ENCODE measurements at regions not wholly inside any gene's neighbourhood (a gene's known extent, or its start where the extent isn't known, plus 50 kb on each side); places are given as distances from the start of the nearest gene placed in this dataset.

GRCh38 chr12:42854826-42855225 lies 265.3 kb upstream of the PRICKLE1 start:
- no TSS peak for BruUV-seq (replicated peaks)
- H3K4me3 ChIP-seq (replicated peaks in 1 of 3; ENCODE audit: insufficient read depth in 1 of 3, low read depth in 1 of 3, low read length in 3 of 3), result no peak overlapping the region
- FAIRE-seq, result no peak
- ChIA-PET POLR2A (no interaction called here), CTCF (interaction anchor here (1.6 kb wide), 2 partner anchors 11 to 28 kb away, joined by 3 to 4 read pairs; no protein-coding TSS in a partner anchor)
- H3K9me1 ChIP-seq (replicated peaks; ENCODE audit: control insufficient read depth, extremely low read depth, insufficient read depth, low read length), result no peaks in the 10 kb centered on the region
- no peaks in the 10 kb centered on the region for H3K9me3 ChIP-seq (replicated peaks; ENCODE audit: control insufficient read depth, insufficient read depth, low read length)
- dilution Hi-C loops (cut with MboI; ENCODE audit: extremely low pct_ligation_motif_present, low sequenced_read_pairs), result no loop called here
- H3K36me3 ChIP-seq (ENCODE audit: control insufficient read depth in 2 of 2, extremely low read depth in 1 of 2, insufficient read depth in 2 of 2, low read length in 2 of 2), result no peaks in the 10 kb centered on the region
- no peak for TF ChIP-seq FOS (IDR thresholded peaks at IDR 0.05; ENCODE audit: borderline replicate concordance, insufficient read depth, low read length)
- no peak for TF ChIP-seq POLR2AphosphoS5 (IDR thresholded peaks at IDR 0.05; ENCODE audit: insufficient read depth, low read depth, low read length)
- TF ChIP-seq CTCF (IDR thresholded peaks at IDR 0.05; ENCODE audit: extremely low read depth in 1 of 2, insufficient read depth in 1 of 2, low read depth in 1 of 2, low read length in 2 of 2), result no peak
- TF ChIP-seq MAX (IDR thresholded peaks at IDR 0.05; ENCODE audit: insufficient read depth, insufficient read length), result no peak
- no peak for TF ChIP-seq EZH2 (IDR thresholded peaks at IDR 0.05; ENCODE audit: borderline replicate concordance, low read depth, low read length, severe bottlenecking)
- TF ChIP-seq JUN (IDR thresholded peaks at IDR 0.05; ENCODE audit: borderline replicate concordance, insufficient read depth, insufficient read length, low read depth), result no peak
- TF ChIP-seq MYC (IDR thresholded peaks at IDR 0.05; ENCODE audit: low read depth, low read length), result no peak
- TF ChIP-seq GATA2 (IDR thresholded peaks at IDR 0.05; ENCODE audit: insufficient read depth, insufficient read length, low read depth, low read length), result no peak
- no peak for TF ChIP-seq POLR2A (IDR thresholded peaks at IDR 0.05; ENCODE audit: low read depth, low read length)
- no peak overlapping the region for H3K4me2 ChIP-seq (ENCODE audit: insufficient read depth, low read length)
- H3K9ac ChIP-seq (replicated peaks; ENCODE audit: extremely low read depth, insufficient read depth, low read length), result no peak overlapping the region
- no peaks in the 10 kb centered on the region for H4K20me1 ChIP-seq (replicated peaks; ENCODE audit: control insufficient read depth, extremely low read depth, insufficient read depth, low read length)
- no peak overlapping the region for H2AFZ ChIP-seq (ENCODE audit: low read depth, low read length)
- H3K79me2 ChIP-seq (ENCODE audit: control insufficient read depth, insufficient read depth, low read length), result no peaks in the 10 kb centered on the region
- no peaks in the 10 kb centered on the region for H3K27me3 ChIP-seq (ENCODE audit: control insufficient read depth in 2 of 2, insufficient read depth in 2 of 2, low read length in 2 of 2)
- intact Hi-C loops (cut with micrococcal nuclease), result no loop called here
- no peak for DNase-seq (ENCODE audit: low read depth, low spot score)
- no peak overlapping the region for H3K27ac ChIP-seq (ENCODE audit: insufficient read depth, low read depth, low read length)
- H3K4me1 ChIP-seq (ENCODE audit: control insufficient read depth, extremely low read depth, insufficient read depth, low read length), result no peaks in the 10 kb centered on the region

Measured in endothelial cell of umbilical vein (primary cell).